Endothelial cell of hepatic sinusoid (primary cell): ENCODE measurements at regions not wholly inside any gene's neighbourhood (a gene's known extent, or its start where the extent isn't known, plus 50 kb on each side); places are given as distances from the start of the nearest gene placed in this dataset.
"Not testable (repeated sequence)": the region's sequence is repeated elsewhere in the genome, so short reads cannot be mapped to it uniquely, and the experiment has no call there.

Experiments
- in situ Hi-C: cut with HindIII; loops from 2 replicates; pipeline ENCODE4 v1.10.0; 2017; ENCODE audit warnings: low sequenced_read_pairs

DNA sequence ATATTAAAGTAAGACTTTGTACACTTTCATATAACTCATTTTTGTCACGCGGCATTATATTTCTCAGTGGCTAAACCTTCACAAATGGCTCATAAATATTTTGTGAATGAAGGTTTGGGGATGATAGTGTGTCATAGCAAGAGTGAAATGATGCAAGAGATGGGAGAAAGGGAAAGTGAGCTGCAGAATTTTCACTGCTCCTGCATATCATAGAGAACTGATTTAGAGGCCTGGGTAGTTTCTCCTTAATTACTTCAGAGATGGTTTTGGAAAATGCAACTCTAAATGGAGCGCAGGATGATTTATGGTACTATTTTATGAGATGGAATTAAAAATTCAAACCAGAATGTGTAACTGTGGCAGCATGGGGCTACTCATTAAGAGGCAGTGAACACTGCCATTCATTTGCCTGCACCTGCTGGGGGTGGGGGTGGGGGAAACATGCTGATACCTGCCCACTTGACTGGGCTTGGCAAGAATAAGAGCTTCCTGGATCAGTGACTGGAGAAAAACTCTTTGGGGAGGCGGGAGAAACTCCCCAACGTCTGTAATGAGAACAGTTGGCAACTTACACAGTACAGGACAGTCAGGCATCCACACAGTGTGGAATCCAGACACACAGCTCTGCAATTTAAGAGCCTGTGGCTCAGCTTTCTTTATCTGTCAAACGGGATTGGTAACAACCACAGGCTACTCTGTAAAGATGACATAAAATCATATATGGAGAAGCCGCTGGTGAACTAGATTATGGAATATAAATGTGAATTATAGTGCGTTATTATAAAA is 941.9 kb downstream of the SLC4A3 start:
- in situ Hi-C loops, result no loop called here

DNA sequence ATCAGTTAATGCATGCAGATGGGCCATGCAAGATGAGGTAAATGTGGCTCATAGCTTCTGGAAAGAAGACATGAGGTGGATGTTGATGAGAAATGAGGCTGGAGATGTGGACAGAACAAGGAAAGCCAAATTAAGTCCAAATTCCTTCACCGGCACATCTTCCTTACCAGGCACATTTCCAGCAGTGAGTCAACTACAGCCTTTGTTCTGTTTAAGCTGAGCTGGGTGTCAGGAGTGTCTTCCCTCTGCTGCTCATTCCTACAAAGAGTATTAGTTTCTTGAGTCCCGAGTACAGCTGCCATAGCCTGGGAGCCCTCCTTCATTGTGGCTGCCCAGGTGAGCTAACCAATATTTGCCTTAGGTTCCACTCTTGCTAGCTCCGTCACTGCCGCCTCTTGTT is 945.0 kb downstream of the SLC4A3 start:
- in situ Hi-C loops, result no loop called here

DNA sequence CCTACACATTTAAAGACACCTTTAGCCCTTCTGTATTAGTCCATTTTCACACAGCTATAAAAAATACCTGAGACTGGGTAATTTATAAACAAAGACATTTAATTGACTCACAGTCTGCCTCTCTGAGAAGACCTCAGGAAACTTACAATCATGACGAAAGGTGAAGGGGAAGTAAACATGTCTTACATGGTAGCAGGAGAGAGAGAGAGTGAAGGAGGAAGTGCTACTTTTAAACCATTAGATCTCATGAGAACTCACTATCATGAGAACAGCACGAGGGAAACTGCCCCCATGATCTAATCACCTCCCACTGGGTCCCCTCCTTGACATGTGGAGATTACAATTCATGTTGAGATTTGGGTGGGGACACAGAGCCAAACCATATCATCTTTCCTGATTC is 946.6 kb downstream of the SLC4A3 start:
- in situ Hi-C loops, result no loop called here

- in situ Hi-C loops, result no loop called here
Measured at GRCh38 chr2:220575963-220576362, 948.5 kb downstream of the SLC4A3 start.

DNA sequence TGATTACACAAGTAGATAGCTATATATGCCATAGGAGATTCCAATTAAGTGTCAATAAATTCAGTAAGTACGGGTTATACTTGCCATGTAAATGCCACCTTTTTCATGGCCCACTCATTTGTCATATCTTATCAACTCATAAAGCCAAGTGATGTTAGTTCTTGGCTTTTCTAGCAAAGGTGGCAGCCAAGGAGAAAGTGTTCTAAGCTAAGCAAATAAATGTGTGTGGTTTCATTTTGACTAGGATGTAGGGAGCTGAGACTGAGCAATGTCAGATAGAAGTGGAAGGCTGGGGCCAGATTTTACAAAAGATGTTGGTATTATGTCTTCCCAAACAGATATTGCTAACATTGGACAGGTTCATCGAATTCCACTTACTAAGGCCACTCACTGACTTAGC is 952.0 kb downstream of the SLC4A3 start:
- in situ Hi-C loops, result no loop called here

- in situ Hi-C loops, result no loop called here
Measured at GRCh38 chr2:220580113-220580512, 952.7 kb downstream of the SLC4A3 start.

DNA sequence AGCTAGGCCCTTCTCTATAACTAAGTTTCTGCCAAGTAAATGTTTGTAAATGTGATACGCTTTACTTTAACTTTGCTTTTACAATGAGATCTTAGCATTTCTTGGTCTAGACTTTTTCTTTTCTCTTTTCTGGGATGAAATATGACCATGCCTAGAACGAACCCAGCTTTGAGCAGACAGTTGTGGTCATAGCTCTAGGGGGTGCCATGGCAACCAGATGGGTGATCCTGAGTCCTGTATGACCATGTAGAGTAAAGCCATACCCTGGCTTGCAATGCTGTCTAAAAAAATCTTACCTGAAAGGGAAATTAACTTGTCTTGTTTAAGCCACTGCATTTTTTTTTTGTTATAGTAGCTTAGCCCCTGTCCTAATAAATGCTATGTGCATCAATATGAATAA is 956.3 kb downstream of the SLC4A3 start:
- in situ Hi-C loops, result no loop called here

DNA sequence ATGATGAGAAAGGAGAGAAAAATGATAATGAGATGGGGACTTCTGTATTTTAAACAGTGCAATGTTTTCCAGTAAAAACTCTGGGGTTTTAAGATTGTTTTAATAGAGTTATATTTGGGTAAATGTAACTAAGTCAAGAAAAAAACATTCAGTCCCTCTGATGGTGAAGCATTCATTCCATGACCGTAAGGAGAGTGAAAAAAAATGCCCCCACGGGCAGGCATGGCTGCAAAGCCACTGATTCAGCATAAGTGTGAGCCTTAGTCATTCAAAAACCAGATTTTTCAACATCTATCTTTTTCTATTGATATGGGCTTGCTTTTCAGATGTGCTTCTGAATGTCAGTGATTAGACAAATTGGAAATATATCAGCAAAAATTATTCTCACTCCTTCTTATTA is 957.8 kb downstream of the SLC4A3 start:
- in situ Hi-C loops, result no loop called here

- in situ Hi-C loops, result no loop called here
Measured at GRCh38 chr2:220586980-220587530, 959.6 kb downstream of the SLC4A3 start.

GRCh38 chr2:220588148-220588547 is 960.7 kb downstream of the SLC4A3 start:
- in situ Hi-C loops, result no loop called here

DNA sequence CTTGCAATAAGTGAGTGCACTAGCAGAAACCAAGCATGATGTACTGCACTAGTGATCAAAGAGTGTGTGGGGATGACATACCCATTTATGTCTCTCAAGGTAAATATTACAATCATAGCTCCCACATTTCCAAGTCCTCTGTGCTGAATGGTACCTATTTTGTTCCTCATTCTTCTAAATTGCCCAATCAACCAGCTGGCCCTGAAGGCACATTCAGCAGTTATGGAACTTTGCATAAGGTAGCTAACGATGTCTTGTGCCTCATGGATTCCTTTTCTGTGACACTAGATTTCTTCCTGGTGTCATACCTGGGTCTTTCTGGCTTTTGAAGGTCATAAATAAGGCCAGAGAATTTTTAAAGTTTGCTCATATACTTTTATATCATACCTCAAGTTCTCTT is 963.0 kb downstream of the SLC4A3 start:
- in situ Hi-C loops, result no loop called here

GRCh38 chr2:220593526-220593925 is 966.1 kb downstream of the SLC4A3 start:
- in situ Hi-C loops, result no loop called here

DNA sequence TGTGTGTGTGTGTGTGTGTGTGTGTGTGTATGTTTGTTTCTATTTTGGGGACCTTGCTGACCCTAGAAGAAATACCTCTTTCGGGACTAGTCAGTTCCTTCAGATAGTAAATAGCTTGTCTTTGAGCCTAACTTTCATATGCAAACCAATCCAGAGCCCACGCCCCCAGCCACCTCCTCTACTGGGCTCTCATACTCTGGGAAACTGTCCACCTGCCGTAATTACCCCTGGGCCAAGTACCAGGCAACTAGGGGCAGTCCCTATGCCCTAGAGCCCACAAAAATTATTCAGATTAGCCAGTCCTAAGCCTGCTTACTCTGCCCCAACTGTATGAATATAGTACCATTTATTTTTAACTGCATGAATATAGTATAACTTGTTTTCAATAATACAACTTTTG is 970.4 kb downstream of the EPHA4 start:
- in situ Hi-C loops, result no loop called here

DNA sequence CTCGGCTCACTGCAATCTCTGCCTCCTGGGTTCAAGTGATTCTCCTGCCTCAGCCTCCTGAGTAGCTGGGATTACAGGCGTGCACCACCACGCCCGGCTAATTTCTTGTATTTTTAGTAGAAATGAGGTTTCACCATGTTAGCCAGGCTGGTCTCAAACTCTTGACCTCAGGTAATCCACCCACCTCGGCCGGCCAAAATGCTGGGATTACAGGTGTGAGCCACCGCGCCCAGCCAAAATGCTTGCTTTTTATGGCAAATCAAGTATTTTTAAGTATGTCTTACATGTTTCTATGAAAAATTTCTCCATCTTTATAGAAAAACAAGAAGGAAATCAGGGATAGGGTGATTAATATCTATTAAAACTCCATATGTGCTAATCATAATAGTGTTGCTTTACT is 959.1 kb downstream of the EPHA4 start:
- in situ Hi-C loops, result not testable (repeated sequence)

DNA sequence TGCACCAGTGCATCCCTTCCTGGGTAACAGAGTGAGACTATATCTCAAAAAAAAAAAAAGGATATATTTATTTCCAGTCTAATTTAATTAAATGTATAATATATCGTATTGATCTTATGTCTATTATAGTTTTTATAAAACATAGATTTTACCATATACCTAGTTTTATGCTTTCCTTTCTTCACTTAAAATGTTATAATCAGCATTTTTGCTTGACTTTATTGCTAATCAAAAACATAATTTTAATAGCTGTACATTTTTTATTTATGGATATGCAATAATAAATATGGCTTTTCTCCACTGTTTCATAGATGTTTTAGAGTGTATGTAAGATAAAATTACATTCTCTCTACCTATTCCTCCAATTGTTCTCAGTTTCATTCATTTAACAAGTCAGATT is 958.0 kb downstream of the EPHA4 start:
- in situ Hi-C loops, result no loop called here

GRCh38 chr2:220619525-220620220 is 952.4 kb downstream of the EPHA4 start:
- in situ Hi-C loops, result no loop called here

- in situ Hi-C loops, result no loop called here
Measured at GRCh38 chr2:220626603-220627002, 945.5 kb downstream of the EPHA4 start.

DNA sequence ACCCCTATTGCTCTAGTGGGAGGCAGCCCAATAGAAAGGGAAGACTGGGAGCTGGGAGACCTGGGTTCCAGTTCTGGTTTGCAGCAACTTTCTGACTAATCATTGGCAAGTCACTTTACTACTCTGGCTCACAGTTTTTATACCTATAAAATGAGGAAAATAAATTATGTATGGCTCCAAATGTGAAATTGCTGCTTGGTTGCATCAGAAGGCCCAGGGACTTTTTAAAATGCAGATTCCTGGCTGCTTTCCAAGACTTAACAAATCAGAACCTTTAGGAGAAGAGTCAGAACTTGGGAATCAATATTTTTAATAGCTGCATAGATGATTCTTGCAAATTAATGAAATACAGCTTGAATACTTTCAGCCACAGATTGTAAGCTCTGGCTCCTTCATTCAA is 943.9 kb downstream of the EPHA4 start:
- in situ Hi-C loops, result no loop called here

GRCh38 chr2:220641137-220641536 is 931.0 kb downstream of the EPHA4 start:
- in situ Hi-C loops, result no loop called here

- in situ Hi-C loops, result no loop called here
Measured at GRCh38 chr2:220646424-220646823, 925.7 kb downstream of the EPHA4 start.

DNA sequence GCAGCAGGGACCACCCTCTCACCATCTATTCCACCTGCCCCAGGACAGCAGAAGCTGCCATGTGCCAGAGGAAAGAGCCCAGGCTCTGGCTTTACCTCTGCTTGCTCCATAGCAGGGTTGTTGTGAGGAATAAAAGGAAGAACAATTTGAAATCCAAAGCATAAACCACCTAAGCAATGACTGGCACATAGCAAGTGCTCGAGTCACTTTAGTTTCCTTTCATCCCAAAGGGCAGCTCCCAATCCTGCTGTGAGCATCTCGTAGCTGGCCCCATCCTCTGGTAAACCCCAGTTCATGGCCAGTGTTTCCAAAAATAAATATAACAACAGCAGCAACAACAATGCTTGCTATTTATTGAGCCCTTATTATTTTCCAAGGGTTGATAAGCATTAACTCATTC is 923.5 kb downstream of the EPHA4 start:
- in situ Hi-C loops, result no loop called here

GRCh38 chr2:220653776-220654175 is 918.3 kb downstream of the EPHA4 start:
- in situ Hi-C loops, result no loop called here
